Caco-2 (cell line): ENCODE measurements at regions not wholly inside any gene's neighbourhood (a gene's known extent, or its start where the extent isn't known, plus 50 kb on each side); places are given as distances from the start of the nearest gene placed in this dataset.

Source experiments
- BruUV-seq: library from RNA; stranded (reverse); fragments of 400-500 nt; replicated peaks from 2 replicates; lab custom pipeline; 2021; lab: Mats Ljungman, UMichigan
- CTCF ChIA-PET: fragments of 300-600 bp; sonication (Branson Sonifier 250); formaldehyde crosslinking; loops from one replicate; lab custom pipeline; 2022; ENCODE audit warnings: antibody characterized with exemption; lab: Charles Lee
- POLR2A ChIA-PET: fragments of 300-600 bp; sonication (Branson Sonifier 250); formaldehyde crosslinking; loops from one replicate; lab custom pipeline; 2022; ENCODE audit warnings: antibody characterized with exemption; lab: Charles Lee
- DNase-seq, 2 experiments: peaks; one replicate each; pipeline versions ENCODE4 v3.0.0 to v3.0.0-alpha.2; 2020 to 2022
- H3K27me3 ChIP-seq: replicated peaks from 2 replicates; pipeline ENCODE4 v1.6.0; 2011; ENCODE audit warnings: low read length; ENCODE audit not compliant: control insufficient read depth, insufficient read depth
- H3K36me3 ChIP-seq: 2 replicates; pipeline ENCODE4 v1.5.1; 2011; ENCODE audit warnings: low read length; ENCODE audit not compliant: control insufficient read depth, insufficient read depth
- H3K4me1 ChIP-seq: fragments of 250-450 bp; sonication (Bioruptor Pico); 2 replicates; pipeline ENCODE4 v1.5.1; 2020; ENCODE audit warnings: mild to moderate bottlenecking
- H3K4me3 ChIP-seq: 2 replicates; pipeline ENCODE4 v1.5.1; 2011; ENCODE audit warnings: low read depth, mild to moderate bottlenecking, control low read depth, low read length
- H3K9me3 ChIP-seq: fragments of 250-450 bp; sonication (Bioruptor Pico); 2 replicates; pipeline ENCODE4 v1.5.1; 2020; ENCODE audit warnings: mild to moderate bottlenecking, moderate library complexity
- H3K27ac Mint-ChIP-seq: one replicate; pipeline ENCODE4 v1.8.0; 2022; ENCODE audit warnings: mixed read lengths; ENCODE audit not compliant: unreplicated experiment
- H3K27me3 Mint-ChIP-seq: one replicate; pipeline ENCODE4 v1.8.0; 2022; ENCODE audit warnings: mixed read lengths; ENCODE audit not compliant: insufficient read depth, unreplicated experiment
- H3K36me3 Mint-ChIP-seq: one replicate; pipeline ENCODE4 v1.8.0; 2022; ENCODE audit warnings: mild to moderate bottlenecking, mixed read lengths; ENCODE audit not compliant: insufficient read depth, unreplicated experiment
- H3K4me1 Mint-ChIP-seq: one replicate; pipeline ENCODE4 v1.8.0; 2022; ENCODE audit warnings: low read depth, mixed read lengths; ENCODE audit not compliant: unreplicated experiment
- H3K4me3 Mint-ChIP-seq: one replicate; pipeline ENCODE4 v1.8.0; 2022; ENCODE audit warnings: mild to moderate bottlenecking, moderate library complexity, mixed read lengths; ENCODE audit not compliant: unreplicated experiment
- H3K9me3 Mint-ChIP-seq: one replicate; pipeline ENCODE4 v1.8.0; 2022; ENCODE audit warnings: mixed read lengths; ENCODE audit not compliant: unreplicated experiment
- intact Hi-C: fragments of 100-400 bp; cut with micrococcal nuclease; formaldehyde crosslinking; loops from one replicate; pipeline ENCODE4 v1.10.0; 2022; ENCODE audit not compliant: unreplicated experiment
- TF ChIP-seq, protein P1 (sequence below), 2 experiments: fragments of 200-600 bp in 1 of 2; IDR thresholded peaks; 1 replicate in 1 of 2; 2 replicates in 1 of 2; pipeline versions ENCODE4 v1.5.1 to v1.8.0; 2011 to 2022; ENCODE audit warnings: antibody characterized with exemption in 1 of 2, control low read depth in 1 of 2, inconsistent platforms in 1 of 2, low read depth in 1 of 2, low read length in 1 of 2, mild to moderate bottlenecking in 1 of 2, moderate library complexity in 1 of 2; ENCODE audit not compliant: insufficient read depth in 1 of 2, severe bottlenecking in 1 of 2, unreplicated experiment in 1 of 2

DNA sequence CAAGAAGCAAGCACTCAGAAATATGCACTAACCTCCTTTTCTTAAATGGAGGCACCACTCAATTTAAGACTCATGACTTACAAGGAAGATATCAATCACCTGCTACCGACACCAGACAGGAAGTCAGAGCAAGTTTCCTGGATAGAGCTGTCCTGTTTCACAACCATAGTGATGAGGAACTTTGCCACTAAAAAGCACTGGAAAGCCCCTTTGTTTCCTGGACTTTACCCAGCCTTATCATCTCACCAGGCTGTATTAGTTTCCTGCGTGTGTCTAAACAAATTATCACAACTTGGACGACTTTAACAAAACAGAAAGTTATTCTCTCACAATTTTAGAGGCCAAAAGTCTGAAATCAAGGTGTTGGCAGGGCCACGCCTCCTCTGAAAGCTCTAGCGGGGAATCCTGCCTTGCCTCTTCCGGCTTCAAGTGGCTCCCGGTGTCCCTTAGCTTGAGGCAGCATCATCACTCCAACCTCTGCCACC, 253.8 kb upstream of the STXBP5 start:
- H3K36me3 ChIP-seq, result no peaks in the 10 kb centered on the region
- Mint-ChIP-seq H3K9me3 (no peaks in the 10 kb centered on the region), H3K27me3 (no peaks in the 10 kb centered on the region), H3K4me3 (no peak overlapping the region), H3K27ac (peak overlapping the region; percentile 40), H3K36me3 (no peaks in the 10 kb centered on the region), H3K4me1 (peaks cover 9% of the 10 kb centered on the region)
- ChIA-PET CTCF (no interaction called here), POLR2A (no interaction called here)
- H3K4me3 ChIP-seq, result no peak overlapping the region
- TF ChIP-seq, protein P1, sequence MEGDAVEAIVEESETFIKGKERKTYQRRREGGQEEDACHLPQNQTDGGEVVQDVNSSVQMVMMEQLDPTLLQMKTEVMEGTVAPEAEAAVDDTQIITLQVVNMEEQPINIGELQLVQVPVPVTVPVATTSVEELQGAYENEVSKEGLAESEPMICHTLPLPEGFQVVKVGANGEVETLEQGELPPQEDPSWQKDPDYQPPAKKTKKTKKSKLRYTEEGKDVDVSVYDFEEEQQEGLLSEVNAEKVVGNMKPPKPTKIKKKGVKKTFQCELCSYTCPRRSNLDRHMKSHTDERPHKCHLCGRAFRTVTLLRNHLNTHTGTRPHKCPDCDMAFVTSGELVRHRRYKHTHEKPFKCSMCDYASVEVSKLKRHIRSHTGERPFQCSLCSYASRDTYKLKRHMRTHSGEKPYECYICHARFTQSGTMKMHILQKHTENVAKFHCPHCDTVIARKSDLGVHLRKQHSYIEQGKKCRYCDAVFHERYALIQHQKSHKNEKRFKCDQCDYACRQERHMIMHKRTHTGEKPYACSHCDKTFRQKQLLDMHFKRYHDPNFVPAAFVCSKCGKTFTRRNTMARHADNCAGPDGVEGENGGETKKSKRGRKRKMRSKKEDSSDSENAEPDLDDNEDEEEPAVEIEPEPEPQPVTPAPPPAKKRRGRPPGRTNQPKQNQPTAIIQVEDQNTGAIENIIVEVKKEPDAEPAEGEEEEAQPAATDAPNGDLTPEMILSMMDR (IDR thresholded peaks at IDR 0.05; ENCODE audit: insufficient read depth in 1 of 2, low read depth in 1 of 2, low read length in 1 of 2, severe bottlenecking in 1 of 2, unreplicated experiment in 1 of 2), result no peak
- intact Hi-C loops, result loop anchor here (2.0 kb wide), 1 partner anchor 30 kb away; no protein-coding TSS in a partner anchor
- H3K4me1 ChIP-seq, result peaks cover 7% of the 10 kb centered on the region
- peak in 1 of 2 experiments; percentile 2 for DNase-seq
- no peaks in the 10 kb centered on the region for H3K27me3 ChIP-seq
- 0 out of 2 replicates have a peak, but pooled peaks cover 2% of the 10 kb centered on the region for H3K9me3 ChIP-seq
- no TSS peak for BruUV-seq

DNA sequence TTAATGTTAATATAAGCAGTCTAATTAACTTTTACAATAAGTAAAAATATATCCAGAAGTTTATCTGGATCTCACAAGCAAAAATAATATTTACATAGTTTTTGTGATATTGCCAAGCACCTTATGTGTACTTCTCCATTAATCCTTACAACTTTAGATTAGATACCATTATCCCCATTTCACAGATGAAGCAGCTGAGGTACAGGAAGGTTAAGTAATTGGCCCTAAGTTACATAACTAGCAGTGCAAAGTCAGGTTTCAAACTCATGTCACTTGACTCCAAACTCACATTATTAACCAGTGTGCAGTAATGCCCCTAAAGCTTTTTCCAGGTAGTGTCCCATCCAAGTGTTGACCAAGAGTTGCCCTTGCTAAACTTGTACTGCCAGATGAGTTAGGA, 248.6 kb upstream of the STXBP5 start:
- intact Hi-C loops, result no loop called here
- Histone ChIP-seq H3K4me3 (no peak overlapping the region), H3K9me3 (no peaks in the 10 kb centered on the region), H3K4me1 (peaks cover 2% of the 10 kb centered on the region), H3K36me3 (no peaks in the 10 kb centered on the region), H3K27me3 (no peaks in the 10 kb centered on the region)
- TF ChIP-seq, protein P1 (IDR thresholded peaks at IDR 0.05; ENCODE audit: insufficient read depth in 1 of 2, low read depth in 1 of 2, low read length in 1 of 2, severe bottlenecking in 1 of 2, unreplicated experiment in 1 of 2), result no peak
- no peak overlapping the region for H3K27ac Mint-ChIP-seq
- no peaks in the 10 kb centered on the region for H3K36me3 Mint-ChIP-seq
- peaks cover 5% of the 10 kb centered on the region for H3K4me1 Mint-ChIP-seq
- H3K9me3 Mint-ChIP-seq, result no peaks in the 10 kb centered on the region
- no peak for DNase-seq
- no peaks in the 10 kb centered on the region for H3K27me3 Mint-ChIP-seq
- ChIA-PET POLR2A (no interaction called here), CTCF (no interaction called here)
- H3K4me3 Mint-ChIP-seq, result no peak overlapping the region
- BruUV-seq, result no TSS peak

DNA sequence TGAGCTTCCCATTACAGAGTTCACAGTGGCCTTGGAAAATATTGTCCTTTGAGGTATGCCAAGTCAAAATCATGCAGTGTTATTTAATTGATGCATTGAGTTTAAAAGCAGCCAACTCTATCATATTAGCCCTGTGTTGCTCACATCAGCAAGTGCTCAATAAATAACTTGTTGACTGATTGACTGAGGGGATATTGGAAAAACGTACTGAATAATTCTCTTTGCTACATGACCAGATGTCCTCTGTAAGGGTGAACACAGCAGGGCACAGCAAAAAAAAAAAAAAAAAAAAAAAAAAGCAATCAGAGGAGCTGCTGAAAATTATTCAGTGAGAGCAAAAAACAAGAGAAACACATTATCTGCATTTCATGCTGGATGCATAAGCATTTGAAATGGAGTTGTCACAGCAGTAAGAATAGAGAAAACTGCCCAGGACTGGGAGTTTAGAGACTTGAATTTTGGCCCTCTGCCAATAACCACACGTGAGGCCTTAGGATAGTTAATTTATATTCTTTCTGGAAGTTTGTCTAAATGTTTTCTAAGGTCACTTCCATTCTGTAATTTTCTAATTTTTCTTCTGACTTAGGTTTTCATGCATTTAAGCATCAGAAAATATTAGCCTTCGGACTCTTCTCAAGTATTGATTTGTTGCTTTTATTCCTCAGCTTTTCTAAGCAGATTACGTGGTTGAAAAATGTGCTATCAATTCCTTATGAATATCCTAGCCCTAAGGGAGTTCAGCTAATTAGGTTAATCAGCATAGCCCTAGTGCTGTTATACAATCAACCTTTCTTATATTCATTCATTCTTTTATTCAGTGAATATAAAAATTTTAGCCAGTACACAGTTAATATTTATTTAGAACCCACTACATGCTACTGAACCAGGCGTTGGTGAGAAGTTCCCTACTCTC, 246.8 kb upstream of the STXBP5 start:
- Mint-ChIP-seq H3K4me1 (no peaks in the 10 kb centered on the region), H3K36me3 (no peaks in the 10 kb centered on the region), H3K9me3 (no peaks in the 10 kb centered on the region), H3K4me3 (no peak overlapping the region), H3K27me3 (no peaks in the 10 kb centered on the region), H3K27ac (no peak overlapping the region)
- H3K4me3 ChIP-seq, result no peak overlapping the region
- H3K27me3 ChIP-seq, result no peaks in the 10 kb centered on the region
- POLR2A ChIA-PET, result no interaction called here
- DNase-seq, result no peak
- H3K9me3 ChIP-seq, result no peaks in the 10 kb centered on the region
- H3K36me3 ChIP-seq, result no peaks in the 10 kb centered on the region
- intact Hi-C loops, result no loop called here
- CTCF ChIA-PET, result no interaction called here
- no TSS peak for BruUV-seq
- H3K4me1 ChIP-seq, result no peaks in the 10 kb centered on the region
- TF ChIP-seq, protein P1 (IDR thresholded peaks at IDR 0.05; ENCODE audit: insufficient read depth in 1 of 2, low read depth in 1 of 2, low read length in 1 of 2, severe bottlenecking in 1 of 2, unreplicated experiment in 1 of 2), result no peak
